ENCODE measurements at regions not wholly inside any gene's neighbourhood (a gene's known extent, or its start where the extent isn't known, plus 50 kb on each side); places are given as distances from the start of the nearest gene placed in this dataset.

DNA sequence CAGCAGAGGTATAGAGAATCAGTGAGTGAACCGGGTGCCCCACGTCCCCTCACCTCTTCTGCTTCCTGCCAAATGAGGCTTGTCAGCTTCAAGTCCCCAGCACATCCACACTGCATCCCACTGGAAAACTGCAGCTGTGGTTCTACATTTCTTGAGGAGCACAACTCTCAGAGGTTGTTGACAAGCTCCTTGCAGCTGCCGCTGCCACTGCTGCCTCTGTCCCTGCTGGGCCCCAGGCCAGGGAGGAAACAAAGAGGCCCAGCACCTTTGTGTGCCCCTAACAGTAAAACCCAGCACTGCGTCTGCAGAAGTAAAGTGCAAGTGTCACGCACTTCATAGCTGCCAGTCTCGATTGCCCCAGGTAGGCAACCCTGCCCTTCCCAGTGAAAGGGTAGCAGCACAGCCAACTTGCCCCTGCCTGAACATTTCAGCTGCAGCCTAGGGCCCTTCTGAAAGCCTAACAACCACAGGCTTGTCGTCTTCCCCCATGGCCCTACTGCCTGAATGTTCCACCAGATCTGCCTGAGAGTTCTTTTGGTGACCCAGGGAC is 1162.1 kb upstream of the USP15 start:
- H3K4me1 ChIP-seq (ENCODE audit: insufficient read depth, low read length, poor library complexity, severe bottlenecking): no peaks in the 10 kb centered on the region
- POLR2A ChIA-PET: interaction anchor here (0.6 kb wide), 1 partner anchor 203 kb away, joined by 3 read pairs; no protein-coding TSS in a partner anchor
- no peak overlapping the region for H3K4me3 ChIP-seq (ENCODE audit: low read depth, low read length, poor library complexity, severe bottlenecking)
- H3K36me3 ChIP-seq (ENCODE audit: insufficient read depth, low read length): no peaks in the 10 kb centered on the region
- no peak overlapping the region for H3K27ac ChIP-seq (ENCODE audit: low read depth, low read length, poor library complexity, severe bottlenecking)
- no peaks in the 10 kb centered on the region for H3K9me2 ChIP-seq (ENCODE audit: insufficient read depth, low read length)
- H2AFZ ChIP-seq (ENCODE audit: low read length): no peak overlapping the region
- peaks cover 2% of the 10 kb centered on the region; the same call in 1 of the 2 replicates for H3K9me3 ChIP-seq (ENCODE audit: low read length)
- no TSS peak for BruUV-seq (replicated peaks)
- no peak overlapping the region for H3K4me2 ChIP-seq (ENCODE audit: low read length)
- intact Hi-C loops (cut with micrococcal nuclease; ENCODE audit: unreplicated experiment): no loop called here
- no peak for DNase-seq (ENCODE audit: low spot score)
- CTCF ChIA-PET (ENCODE audit: unreplicated experiment): no interaction called here
- TF ChIP-seq, protein P1, sequence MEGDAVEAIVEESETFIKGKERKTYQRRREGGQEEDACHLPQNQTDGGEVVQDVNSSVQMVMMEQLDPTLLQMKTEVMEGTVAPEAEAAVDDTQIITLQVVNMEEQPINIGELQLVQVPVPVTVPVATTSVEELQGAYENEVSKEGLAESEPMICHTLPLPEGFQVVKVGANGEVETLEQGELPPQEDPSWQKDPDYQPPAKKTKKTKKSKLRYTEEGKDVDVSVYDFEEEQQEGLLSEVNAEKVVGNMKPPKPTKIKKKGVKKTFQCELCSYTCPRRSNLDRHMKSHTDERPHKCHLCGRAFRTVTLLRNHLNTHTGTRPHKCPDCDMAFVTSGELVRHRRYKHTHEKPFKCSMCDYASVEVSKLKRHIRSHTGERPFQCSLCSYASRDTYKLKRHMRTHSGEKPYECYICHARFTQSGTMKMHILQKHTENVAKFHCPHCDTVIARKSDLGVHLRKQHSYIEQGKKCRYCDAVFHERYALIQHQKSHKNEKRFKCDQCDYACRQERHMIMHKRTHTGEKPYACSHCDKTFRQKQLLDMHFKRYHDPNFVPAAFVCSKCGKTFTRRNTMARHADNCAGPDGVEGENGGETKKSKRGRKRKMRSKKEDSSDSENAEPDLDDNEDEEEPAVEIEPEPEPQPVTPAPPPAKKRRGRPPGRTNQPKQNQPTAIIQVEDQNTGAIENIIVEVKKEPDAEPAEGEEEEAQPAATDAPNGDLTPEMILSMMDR (conservative IDR thresholded peaks at IDR 0.05; ENCODE audit: low read length): no peak
- no peak for TF ChIP-seq EZH2phosphoT487 (IDR thresholded peaks at IDR 0.05; ENCODE audit: borderline replicate concordance, low read depth, low read length)
- no peaks in the 10 kb centered on the region for H3K79me2 ChIP-seq (ENCODE audit: insufficient read depth, low read depth, low read length)
- no peaks in the 10 kb centered on the region for H4K20me1 ChIP-seq (ENCODE audit: insufficient read depth, low read length)

DNA sequence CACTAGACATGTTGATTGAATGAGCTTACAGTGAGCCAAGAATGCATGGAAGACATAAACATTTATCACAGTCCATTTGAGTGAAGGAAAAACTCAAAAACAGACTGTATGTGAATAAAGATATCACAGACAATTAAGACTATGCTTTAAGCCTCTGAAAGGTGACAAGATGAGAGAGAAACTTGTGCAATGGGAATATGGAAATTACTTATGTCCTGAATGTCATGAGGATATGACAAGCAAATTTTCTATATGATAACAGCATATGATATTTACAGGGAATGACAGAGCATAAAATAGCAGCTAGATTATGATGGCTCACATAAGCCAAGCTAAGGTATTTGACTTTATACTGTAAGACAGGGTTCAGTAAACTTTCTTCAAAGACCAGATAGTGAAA is 1153.1 kb upstream of the USP15 start:
- no peaks in the 10 kb centered on the region for H3K9me2 ChIP-seq (ENCODE audit: insufficient read depth, low read length)
- intact Hi-C loops (cut with micrococcal nuclease; ENCODE audit: unreplicated experiment): no loop called here
- no TSS peak for BruUV-seq (replicated peaks)
- H3K4me2 ChIP-seq (ENCODE audit: low read length): no peak overlapping the region
- H3K36me3 ChIP-seq (ENCODE audit: insufficient read depth, low read length): no peaks in the 10 kb centered on the region
- no peak overlapping the region for H3K27ac ChIP-seq (ENCODE audit: low read depth, low read length, poor library complexity, severe bottlenecking)
- H3K9me3 ChIP-seq (ENCODE audit: low read length): peaks cover 7% of the 10 kb centered on the region; the same call in 1 of the 2 replicates
- no peak overlapping the region for H2AFZ ChIP-seq (ENCODE audit: low read length)
- H3K79me2 ChIP-seq (ENCODE audit: insufficient read depth, low read depth, low read length): no peaks in the 10 kb centered on the region
- TF ChIP-seq, protein P1 (conservative IDR thresholded peaks at IDR 0.05; ENCODE audit: low read length): no peak
- no peak for TF ChIP-seq EZH2phosphoT487 (IDR thresholded peaks at IDR 0.05; ENCODE audit: borderline replicate concordance, low read depth, low read length)
- no peaks in the 10 kb centered on the region for H4K20me1 ChIP-seq (ENCODE audit: insufficient read depth, low read length)
- no peak overlapping the region for H3K4me3 ChIP-seq (ENCODE audit: low read depth, low read length, poor library complexity, severe bottlenecking)
- POLR2A ChIA-PET: no interaction called here
- DNase-seq (ENCODE audit: low spot score): no peak
- CTCF ChIA-PET (ENCODE audit: unreplicated experiment): no interaction called here
- H3K4me1 ChIP-seq (ENCODE audit: insufficient read depth, low read length, poor library complexity, severe bottlenecking): no peaks in the 10 kb centered on the region

DNA sequence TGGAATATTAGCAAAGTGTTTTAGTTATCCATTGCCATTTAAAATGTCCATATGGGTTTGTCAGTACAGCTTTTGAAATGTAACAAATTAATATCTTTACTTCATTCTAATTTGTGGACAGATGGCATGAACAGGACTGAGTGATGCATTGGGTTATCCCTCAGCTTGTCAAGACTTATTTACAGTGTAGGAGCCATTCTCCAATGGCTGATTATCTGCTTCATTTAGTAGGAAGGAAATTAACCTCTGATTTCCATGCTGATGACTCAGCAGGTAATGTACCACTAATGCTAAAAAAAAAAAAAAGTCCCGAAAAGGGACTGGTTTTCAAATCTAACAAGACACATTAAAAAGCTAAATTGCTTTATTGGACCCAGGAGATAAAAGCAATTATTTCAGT is 1149.0 kb upstream of the USP15 start:
- CTCF ChIA-PET (ENCODE audit: unreplicated experiment): no interaction called here
- H3K79me2 ChIP-seq (ENCODE audit: insufficient read depth, low read depth, low read length): no peaks in the 10 kb centered on the region
- no peak overlapping the region for H3K27ac ChIP-seq (ENCODE audit: low read depth, low read length, poor library complexity, severe bottlenecking)
- intact Hi-C loops (cut with micrococcal nuclease; ENCODE audit: unreplicated experiment): no loop called here
- no peaks in the 10 kb centered on the region for H3K9me3 ChIP-seq (ENCODE audit: low read length)
- TF ChIP-seq, protein P1 (conservative IDR thresholded peaks at IDR 0.05; ENCODE audit: low read length): no peak
- TF ChIP-seq EZH2phosphoT487 (IDR thresholded peaks at IDR 0.05; ENCODE audit: borderline replicate concordance, low read depth, low read length): no peak
- no peaks in the 10 kb centered on the region for H3K9me2 ChIP-seq (ENCODE audit: insufficient read depth, low read length)
- H3K4me1 ChIP-seq (ENCODE audit: insufficient read depth, low read length, poor library complexity, severe bottlenecking): no peaks in the 10 kb centered on the region
- H3K36me3 ChIP-seq (ENCODE audit: insufficient read depth, low read length): no peaks in the 10 kb centered on the region
- H3K4me2 ChIP-seq (ENCODE audit: low read length): no peak overlapping the region
- no peak overlapping the region for H3K4me3 ChIP-seq (ENCODE audit: low read depth, low read length, poor library complexity, severe bottlenecking)
- POLR2A ChIA-PET: interaction anchor here (1.0 kb wide), 1 partner anchor 9 kb away, joined by 4 read pairs; no protein-coding TSS in a partner anchor
- H2AFZ ChIP-seq (ENCODE audit: low read length): no peak overlapping the region
- BruUV-seq (replicated peaks): no TSS peak
- no peak for DNase-seq (ENCODE audit: low spot score)
- no peaks in the 10 kb centered on the region for H4K20me1 ChIP-seq (ENCODE audit: insufficient read depth, low read length)

Measured in OCI-LY7 (cell line).